Fibroblast of lung (primary cell): ENCODE measurements at regions not wholly inside any gene's neighbourhood (a gene's known extent, or its start where the extent isn't known, plus 50 kb on each side); places are given as distances from the start of the nearest gene placed in this dataset.

ENCODE experiments used
- CTCF ChIP-seq, 2 donors: IDR thresholded peaks in 1 of 2; conservative IDR thresholded peaks in 1 of 2; 1 replicate in 1 of 2; 2 replicates in 1 of 2; pipeline ENCODE4 v1.5.1; 2011 to 2012; ENCODE audit warnings: low read length in 2 of 2, control low read depth in 1 of 2, inconsistent platforms in 1 of 2, low read depth in 1 of 2, mild to moderate bottlenecking in 1 of 2
- EZH2 ChIP-seq: IDR thresholded peaks from 2 replicates; pipeline ENCODE4 v1.5.1; 2012; ENCODE audit warnings: low read length, control low read depth, mild to moderate bottlenecking; ENCODE audit errors: missing control alignments

- TF ChIP-seq CTCF (conservative IDR thresholded peaks at IDR 0.05 in 1 of 2, IDR thresholded peaks at IDR 0.05 in 1 of 2; ENCODE audit: low read depth in 1 of 2, low read length in 2 of 2) (no peak), EZH2 (no peak)
Observed at GRCh38 chr18:70577023-70577420, 288.2 kb downstream of the SOCS6 start.
